ENCODE measurements at regions not wholly inside any gene's neighbourhood (a gene's known extent, or its start where the extent isn't known, plus 50 kb on each side); places are given as distances from the start of the nearest gene placed in this dataset.

- 68 to 77% (median 72%) methylated on average over 2 of the region's 2 CpGs for WGBS, 4 donors
- H3K36me3 ChIP-seq, result no peaks in the 10 kb centered on the region
- H3K4me3 ChIP-seq, result no peak overlapping the region
- ATAC-seq (no peak), DNase-seq (no peak)
- intact Hi-C loops (cut with DNase I), result no loop called here
- no peaks in the 10 kb centered on the region for H3K27me3 ChIP-seq
- TF ChIP-seq POLR2A (IDR thresholded peaks at IDR 0.05) (no peak), CTCF (IDR thresholded peaks at IDR 0.05) (no peak)
- peaks cover 0 to 8% (median 3%) of the 10 kb centered on the region in 12 donors for H3K4me1 ChIP-seq
- peaks cover 0 to 6% (median 0%) of the 10 kb centered on the region in 12 donors for H3K9me3 ChIP-seq
- H3K27ac ChIP-seq, result no peak overlapping the region
These were observed 101.3 kb downstream of the RRM1 start for GRCh38 chr11:4195909-4196308.

- Histone ChIP-seq H3K4me1 (peaks cover 0 to 15% (median 5%) of the 10 kb centered on the region in 12 donors), H3K36me3 (no peaks in the 10 kb centered on the region), H3K27me3 (no peaks in the 10 kb centered on the region), H3K9me3 (no peaks in the 10 kb centered on the region), H3K27ac (no peak overlapping the region), H3K4me3 (no peak overlapping the region)
- WGBS, 4 donors, result 86 to 97% (median 90%) methylated on average over 1 of the region's 1 CpG
- intact Hi-C loops (cut with DNase I), result no loop called here
- DNase-seq, result no peak
- TF ChIP-seq POLR2A (IDR thresholded peaks at IDR 0.05) (no peak), CTCF (IDR thresholded peaks at IDR 0.05) (no peak)
- no peak for ATAC-seq
These were observed 100.3 kb downstream of the RRM1 start for GRCh38 chr11:4194889-4195288.

- peak overlapping the region in 11 of 12 donors; percentile 61 to 75 (median 68) for H3K27ac ChIP-seq
- H3K4me3 ChIP-seq, result no peak overlapping the region
- peaks cover 0 to 26% (median 7%) of the 10 kb centered on the region in 12 donors for H3K4me1 ChIP-seq
- H3K27me3 ChIP-seq, result no peaks in the 10 kb centered on the region
- no peak for TF ChIP-seq CTCF (IDR thresholded peaks at IDR 0.05)
- no peak for TF ChIP-seq POLR2A (IDR thresholded peaks at IDR 0.05)
- intact Hi-C loops (cut with DNase I), result no loop called here
- H3K36me3 ChIP-seq, result no peaks in the 10 kb centered on the region
- 34 to 67% (median 51%) methylated on average over 9 of the region's 9 CpGs for WGBS, 4 donors
- DNase-seq, result peak; percentile 76 to 93 (median 81)
- ATAC-seq, result peak; percentile 87 to 95 (median 92)
- no peaks in the 10 kb centered on the region for H3K9me3 ChIP-seq
These were observed 96.5 kb downstream of the RRM1 start for GRCh38 chr11:4191031-4191571.

- 44 to 67% (median 49%) methylated on average over 4 to 8 of the region's 8 CpGs for WGBS, 4 donors
- TF ChIP-seq CTCF (IDR thresholded peaks at IDR 0.05) (no peak), POLR2A (IDR thresholded peaks at IDR 0.05) (no peak)
- no peak for DNase-seq
- no peaks in the 10 kb centered on the region for H3K27me3 ChIP-seq
- H3K4me1 ChIP-seq, result peaks cover 0 to 26% (median 7%) of the 10 kb centered on the region in 12 donors
- H3K36me3 ChIP-seq, result no peaks in the 10 kb centered on the region
- H3K9me3 ChIP-seq, result no peaks in the 10 kb centered on the region
- H3K4me3 ChIP-seq, result no peak overlapping the region
- peak overlapping the region in 11 of 12 donors; percentile 61 to 75 (median 68) for H3K27ac ChIP-seq
- intact Hi-C loops (cut with DNase I), result no loop called here
- ATAC-seq, result peak; percentile 2 to 56 (median 4)
These were observed 95.9 kb downstream of the RRM1 start for GRCh38 chr11:4190519-4190918.
